ENCODE measurements at regions not wholly inside any gene's neighbourhood (a gene's known extent, or its start where the extent isn't known, plus 50 kb on each side); places are given as distances from the start of the nearest gene placed in this dataset.

DNA sequence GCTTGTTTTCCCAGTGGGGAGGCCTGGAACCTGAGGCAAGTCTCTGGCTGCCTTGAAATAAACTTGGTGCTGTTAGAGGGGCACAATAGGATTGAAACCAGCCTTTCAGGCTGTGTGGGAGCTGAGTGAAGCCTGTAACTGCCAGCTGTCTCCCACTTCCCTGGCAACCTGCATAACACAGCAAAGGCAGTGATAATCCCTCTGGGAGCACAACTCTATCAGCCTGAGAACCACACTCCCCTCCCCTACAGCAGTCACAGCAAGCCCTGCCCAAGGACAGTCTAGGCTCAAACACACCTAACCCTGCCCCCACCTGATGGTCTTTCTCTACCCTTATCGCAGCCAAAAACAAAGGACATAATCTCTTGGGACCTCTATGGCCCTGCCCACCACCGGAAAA, 683.8 kb upstream of the ATXN8OS start:
- Histone ChIP-seq H4K20me1 (ENCODE audit: insufficient read depth) (no peaks in the 10 kb centered on the region), H3K27ac (no peak overlapping the region), H3K9me2 (ENCODE audit: insufficient read depth) (no peaks in the 10 kb centered on the region), H3F3A (ENCODE audit: insufficient read depth) (no peaks in the 10 kb centered on the region), H3K36me3 (ENCODE audit: low read depth) (no peaks in the 10 kb centered on the region), H3K9me3 (ENCODE audit: low read depth) (no peaks in the 10 kb centered on the region), H3K79me2 (ENCODE audit: insufficient read depth) (no peaks in the 10 kb centered on the region), H3K27me3 (replicated peaks; ENCODE audit: insufficient read depth) (no peaks in the 10 kb centered on the region), H3K4me2 (ENCODE audit: unreplicated experiment) (no peak overlapping the region), H3K9ac (no peak overlapping the region), H3K4me1 (ENCODE audit: insufficient read depth) (no peaks in the 10 kb centered on the region), H3K4me3 (no peak overlapping the region), H2AFZ (no peak overlapping the region)
- TF ChIP-seq EZH2 (IDR thresholded peaks at IDR 0.05; ENCODE audit: insufficient read depth, poor library complexity, severe bottlenecking) = no peak
- TF ChIP-seq EZH2phosphoT487 (IDR thresholded peaks at IDR 0.05; ENCODE audit: insufficient read depth, low read depth) = no peak
- in situ Hi-C loops (cut with MboI) = no loop called here
- DNase-seq = no peak
- WGBS, 2 experiments (ENCODE audit: low coverage in 1 of 2, low lambda C conversion rate in 2 of 2, missing lambda C conversion rate in 2 of 2) = 21 to 26% methylated on average over 2 of the region's 2 CpGs

DNA sequence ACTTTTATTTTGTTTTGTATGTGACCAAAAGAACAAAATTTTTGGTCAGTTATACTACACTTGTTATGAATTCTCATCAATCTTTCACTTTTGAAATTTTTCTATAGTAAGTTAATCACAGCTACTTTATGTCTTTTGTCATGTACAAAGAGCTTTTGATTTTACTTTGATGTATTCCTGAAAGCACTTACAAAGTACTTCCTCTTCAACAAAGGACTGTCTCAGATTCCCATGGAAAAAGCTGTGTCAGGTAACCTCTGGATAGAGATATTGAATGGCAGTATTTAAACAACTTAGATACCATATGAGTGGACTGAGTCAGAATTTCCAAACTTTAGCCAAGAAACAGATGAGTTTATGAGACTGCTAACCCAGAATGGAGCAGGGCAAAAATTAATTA, 689.3 kb upstream of the ATXN8OS start:
- Histone ChIP-seq H3K27ac (no peak overlapping the region), H3F3A (ENCODE audit: insufficient read depth) (no peaks in the 10 kb centered on the region), H3K79me2 (ENCODE audit: insufficient read depth) (no peaks in the 10 kb centered on the region), H3K9ac (no peak overlapping the region), H3K9me2 (ENCODE audit: insufficient read depth) (no peaks in the 10 kb centered on the region), H3K4me2 (ENCODE audit: unreplicated experiment) (no peak overlapping the region), H3K36me3 (ENCODE audit: low read depth) (no peaks in the 10 kb centered on the region), H3K4me3 (no peak overlapping the region), H2AFZ (no peak overlapping the region), H4K20me1 (ENCODE audit: insufficient read depth) (no peaks in the 10 kb centered on the region), H3K9me3 (ENCODE audit: low read depth) (no peaks in the 10 kb centered on the region), H3K4me1 (ENCODE audit: insufficient read depth) (no peaks in the 10 kb centered on the region), H3K27me3 (replicated peaks; ENCODE audit: insufficient read depth) (no peaks in the 10 kb centered on the region)
- no peak for TF ChIP-seq EZH2phosphoT487 (IDR thresholded peaks at IDR 0.05; ENCODE audit: insufficient read depth, low read depth)
- TF ChIP-seq EZH2 (IDR thresholded peaks at IDR 0.05; ENCODE audit: insufficient read depth, poor library complexity, severe bottlenecking) = no peak
- in situ Hi-C loops (cut with MboI) = no loop called here
- no peak for DNase-seq

DNA sequence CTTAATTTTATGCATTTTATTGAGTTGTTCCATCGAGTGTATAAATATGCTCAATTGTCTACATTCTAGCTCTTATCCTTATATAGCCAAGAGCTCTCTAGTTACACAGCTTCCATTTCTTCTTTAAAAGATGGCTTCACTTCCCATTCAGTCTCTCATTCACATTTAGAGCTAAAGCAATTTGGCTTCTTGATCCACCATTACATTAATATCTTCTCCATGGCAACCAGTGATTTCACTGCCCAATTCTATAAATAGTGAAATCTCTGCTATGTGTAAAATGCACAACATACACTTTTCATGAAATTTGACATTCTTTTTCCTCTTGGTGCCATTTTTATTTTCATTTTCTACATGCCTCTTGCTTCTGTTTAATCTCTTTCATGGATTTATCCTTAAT, 696.9 kb upstream of the ATXN8OS start:
- no peak for DNase-seq
- Histone ChIP-seq H3K79me2 (ENCODE audit: insufficient read depth) (no peaks in the 10 kb centered on the region), H4K20me1 (ENCODE audit: insufficient read depth) (no peaks in the 10 kb centered on the region), H3K4me1 (ENCODE audit: insufficient read depth) (no peaks in the 10 kb centered on the region), H3K27me3 (replicated peaks; ENCODE audit: insufficient read depth) (no peaks in the 10 kb centered on the region), H3K27ac (no peak overlapping the region), H3K4me3 (no peak overlapping the region), H3K36me3 (ENCODE audit: low read depth) (no peaks in the 10 kb centered on the region), H3K9me3 (ENCODE audit: low read depth) (no peaks in the 10 kb centered on the region), H3K4me2 (ENCODE audit: unreplicated experiment) (no peak overlapping the region), H2AFZ (no peak overlapping the region), H3K9me2 (ENCODE audit: insufficient read depth) (no peaks in the 10 kb centered on the region), H3K9ac (no peak overlapping the region), H3F3A (ENCODE audit: insufficient read depth) (no peaks in the 10 kb centered on the region)
- WGBS, 2 experiments (ENCODE audit: low coverage in 1 of 2, low lambda C conversion rate in 2 of 2, missing lambda C conversion rate in 2 of 2) = 9 to 19% methylated on average over 1 of the region's 1 CpG
- in situ Hi-C loops (cut with MboI) = no loop called here
- TF ChIP-seq EZH2 (IDR thresholded peaks at IDR 0.05; ENCODE audit: insufficient read depth, poor library complexity, severe bottlenecking) (no peak), EZH2phosphoT487 (IDR thresholded peaks at IDR 0.05; ENCODE audit: insufficient read depth, low read depth) (no peak)

DNA sequence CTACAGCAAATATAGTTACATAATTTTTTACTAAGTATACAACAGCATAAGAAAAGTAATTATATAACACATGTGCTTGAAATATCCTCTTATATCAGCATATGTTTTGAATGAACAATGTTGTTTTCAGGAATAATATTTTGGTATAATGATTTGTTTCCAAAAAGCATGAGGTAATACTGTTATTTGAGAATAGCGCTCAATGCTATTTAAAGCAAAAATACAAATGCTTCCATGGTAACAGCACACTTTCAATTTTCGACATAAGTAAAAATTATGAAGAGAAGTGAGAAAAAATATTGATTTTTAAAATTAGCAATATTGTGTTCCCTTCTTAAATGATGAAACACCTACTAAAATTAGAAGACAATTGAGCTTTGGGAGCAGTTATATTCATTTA, 715.9 kb upstream of the ATXN8OS start:
- Histone ChIP-seq H3K79me2 (ENCODE audit: insufficient read depth) (no peaks in the 10 kb centered on the region), H3F3A (ENCODE audit: insufficient read depth) (no peaks in the 10 kb centered on the region), H3K9me3 (ENCODE audit: low read depth) (no peaks in the 10 kb centered on the region), H3K9ac (no peak overlapping the region), H3K9me2 (ENCODE audit: insufficient read depth) (no peaks in the 10 kb centered on the region), H3K4me3 (no peak overlapping the region), H3K4me1 (ENCODE audit: insufficient read depth) (no peaks in the 10 kb centered on the region), H3K36me3 (ENCODE audit: low read depth) (no peaks in the 10 kb centered on the region), H3K27me3 (replicated peaks; ENCODE audit: insufficient read depth) (no peaks in the 10 kb centered on the region), H2AFZ (no peak overlapping the region), H4K20me1 (ENCODE audit: insufficient read depth) (no peaks in the 10 kb centered on the region), H3K4me2 (ENCODE audit: unreplicated experiment) (no peak overlapping the region), H3K27ac (no peak overlapping the region)
- no peak for DNase-seq
- TF ChIP-seq EZH2 (IDR thresholded peaks at IDR 0.05; ENCODE audit: insufficient read depth, poor library complexity, severe bottlenecking) (no peak), EZH2phosphoT487 (IDR thresholded peaks at IDR 0.05; ENCODE audit: insufficient read depth, low read depth) (no peak)
- in situ Hi-C loops (cut with MboI) = loop anchor here (10.0 kb wide), 1 partner anchor 63 kb away; no protein-coding TSS in a partner anchor
- WGBS, 2 experiments (ENCODE audit: low coverage in 1 of 2, low lambda C conversion rate in 2 of 2, missing lambda C conversion rate in 2 of 2) = 0 to 4% methylated on average over 2 of the region's 2 CpGs

DNA sequence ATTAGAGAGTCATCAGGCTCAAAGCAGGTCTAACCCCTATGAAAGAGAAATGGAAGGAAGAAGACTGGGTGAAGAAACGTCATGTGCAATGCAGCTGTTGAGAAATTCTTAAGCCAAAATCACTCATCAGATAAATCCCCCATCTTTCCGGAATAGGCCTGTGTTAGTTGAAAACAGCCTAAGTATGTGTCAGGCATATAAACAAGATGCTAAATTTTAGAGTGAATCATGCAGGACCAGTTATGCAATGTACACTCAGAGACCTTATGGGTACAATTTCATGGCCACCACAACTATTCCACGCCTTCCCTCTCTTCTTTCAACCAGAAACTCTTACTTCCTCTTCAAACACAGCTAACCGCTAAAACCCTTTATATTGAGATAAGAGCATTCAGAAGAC, 717.7 kb upstream of the ATXN8OS start:
- Histone ChIP-seq H3K36me3 (ENCODE audit: low read depth) (no peaks in the 10 kb centered on the region), H3K4me2 (ENCODE audit: unreplicated experiment) (no peak overlapping the region), H2AFZ (no peak overlapping the region), H3K9me2 (ENCODE audit: insufficient read depth) (no peaks in the 10 kb centered on the region), H4K20me1 (ENCODE audit: insufficient read depth) (no peaks in the 10 kb centered on the region), H3K9ac (no peak overlapping the region), H3K4me3 (no peak overlapping the region), H3K27ac (no peak overlapping the region), H3F3A (ENCODE audit: insufficient read depth) (no peaks in the 10 kb centered on the region), H3K9me3 (ENCODE audit: low read depth) (no peaks in the 10 kb centered on the region), H3K27me3 (replicated peaks; ENCODE audit: insufficient read depth) (no peaks in the 10 kb centered on the region), H3K4me1 (ENCODE audit: insufficient read depth) (no peaks in the 10 kb centered on the region), H3K79me2 (ENCODE audit: insufficient read depth) (no peaks in the 10 kb centered on the region)
- TF ChIP-seq EZH2 (IDR thresholded peaks at IDR 0.05; ENCODE audit: insufficient read depth, poor library complexity, severe bottlenecking) (no peak), EZH2phosphoT487 (IDR thresholded peaks at IDR 0.05; ENCODE audit: insufficient read depth, low read depth) (no peak)
- DNase-seq = no peak
- in situ Hi-C loops (cut with MboI) = loop anchor here (10.0 kb wide), 1 partner anchor 65 kb away; no protein-coding TSS in a partner anchor
- WGBS, 2 experiments (ENCODE audit: low coverage in 1 of 2, low lambda C conversion rate in 2 of 2, missing lambda C conversion rate in 2 of 2) = 0 to 2% methylated on average over 4 of the region's 4 CpGs

Data from GM23248 (cell line).